ENCODE measurements at regions not wholly inside any gene's neighbourhood (a gene's known extent, or its start where the extent isn't known, plus 50 kb on each side); places are given as distances from the start of the nearest gene placed in this dataset.

GRCh38 chr2:5394223-5394622, 298.0 kb upstream of the SOX11 start:
- no peak overlapping the region for H3K4me3 Mint-ChIP-seq
- DNase-seq (no peak), ATAC-seq (no peak)
- no peak overlapping the region for H3K27ac Mint-ChIP-seq
- H3K27me3 Mint-ChIP-seq = no peaks in the 10 kb centered on the region
- no peaks in the 10 kb centered on the region for H3K4me1 Mint-ChIP-seq
- H3K9me3 ChIP-seq (ENCODE audit: control insufficient read depth, low read length, poor library complexity, severe bottlenecking) = no peaks in the 10 kb centered on the region
- H3K36me3 Mint-ChIP-seq (ENCODE audit: low read depth) = no peaks in the 10 kb centered on the region

- Mint-ChIP-seq H3K4me3 (no peak overlapping the region), H3K27me3 (no peaks in the 10 kb centered on the region), H3K4me1 (no peaks in the 10 kb centered on the region), H3K36me3 (ENCODE audit: low read depth) (no peaks in the 10 kb centered on the region), H3K27ac (no peak overlapping the region)
- ATAC-seq (no peak), DNase-seq (no peak)
- H3K9me3 ChIP-seq (ENCODE audit: control insufficient read depth, low read length, poor library complexity, severe bottlenecking) = no peaks in the 10 kb centered on the region
These were observed 291.0 kb upstream of the SOX11 start for GRCh38 chr2:5401115-5401657.

GRCh38 chr2:5403392-5403791, 288.8 kb upstream of the SOX11 start:
- no peaks in the 10 kb centered on the region for H3K27me3 Mint-ChIP-seq
- no peak overlapping the region for H3K27ac Mint-ChIP-seq
- no peaks in the 10 kb centered on the region for H3K36me3 Mint-ChIP-seq (ENCODE audit: low read depth)
- no peak overlapping the region for H3K4me3 Mint-ChIP-seq
- H3K4me1 Mint-ChIP-seq = no peaks in the 10 kb centered on the region
- DNase-seq (no peak), ATAC-seq (no peak)
- no peaks in the 10 kb centered on the region for H3K9me3 ChIP-seq (ENCODE audit: control insufficient read depth, low read length, poor library complexity, severe bottlenecking)

GRCh38 chr2:5409898-5410381, 282.2 kb upstream of the SOX11 start:
- ATAC-seq (no peak), DNase-seq (no peak)
- Mint-ChIP-seq H3K4me1 (no peaks in the 10 kb centered on the region), H3K4me3 (no peak overlapping the region), H3K36me3 (ENCODE audit: low read depth) (no peaks in the 10 kb centered on the region), H3K27ac (no peak overlapping the region), H3K27me3 (no peaks in the 10 kb centered on the region)
- H3K9me3 ChIP-seq (ENCODE audit: control insufficient read depth, low read length, poor library complexity, severe bottlenecking) = no peaks in the 10 kb centered on the region

GRCh38 chr2:5410991-5411700, 281.0 kb upstream of the SOX11 start:
- ATAC-seq (no peak), DNase-seq (no peak)
- no peak overlapping the region for H3K27ac Mint-ChIP-seq
- no peaks in the 10 kb centered on the region for H3K9me3 ChIP-seq (ENCODE audit: control insufficient read depth, low read length, poor library complexity, severe bottlenecking)
- no peaks in the 10 kb centered on the region for H3K4me1 Mint-ChIP-seq
- no peaks in the 10 kb centered on the region for H3K27me3 Mint-ChIP-seq
- no peak overlapping the region for H3K4me3 Mint-ChIP-seq
- no peaks in the 10 kb centered on the region for H3K36me3 Mint-ChIP-seq (ENCODE audit: low read depth)

GRCh38 chr2:5412001-5412400, 280.2 kb upstream of the SOX11 start:
- H3K36me3 Mint-ChIP-seq (ENCODE audit: low read depth) = no peaks in the 10 kb centered on the region
- H3K4me3 Mint-ChIP-seq = no peak overlapping the region
- H3K9me3 ChIP-seq (ENCODE audit: control insufficient read depth, low read length, poor library complexity, severe bottlenecking) = no peaks in the 10 kb centered on the region
- no peaks in the 10 kb centered on the region for H3K4me1 Mint-ChIP-seq
- ATAC-seq (no peak), DNase-seq (no peak)
- H3K27ac Mint-ChIP-seq = no peak overlapping the region
- no peaks in the 10 kb centered on the region for H3K27me3 Mint-ChIP-seq

GRCh38 chr2:5433855-5434254, 258.3 kb upstream of the SOX11 start:
- no peak for ATAC-seq
- H3K4me3 Mint-ChIP-seq = no peak overlapping the region
- H3K9me3 ChIP-seq (ENCODE audit: control insufficient read depth, low read length, poor library complexity, severe bottlenecking) = no peaks in the 10 kb centered on the region
- H3K27me3 Mint-ChIP-seq = no peaks in the 10 kb centered on the region
- H3K27ac Mint-ChIP-seq = no peak overlapping the region
- no peak for DNase-seq
- H3K4me1 Mint-ChIP-seq = no peaks in the 10 kb centered on the region
- H3K36me3 Mint-ChIP-seq (ENCODE audit: low read depth) = no peaks in the 10 kb centered on the region

GRCh38 chr2:5437375-5437774, 254.8 kb upstream of the SOX11 start:
- no peak overlapping the region for H3K4me3 Mint-ChIP-seq
- no peaks in the 10 kb centered on the region for H3K9me3 ChIP-seq (ENCODE audit: control insufficient read depth, low read length, poor library complexity, severe bottlenecking)

GRCh38 chr2:5440174-5440573, 252.0 kb upstream of the SOX11 start:
- no peaks in the 10 kb centered on the region for H3K27me3 Mint-ChIP-seq
- ATAC-seq = no peak
- no peaks in the 10 kb centered on the region for H3K36me3 Mint-ChIP-seq (ENCODE audit: low read depth)
- no peaks in the 10 kb centered on the region for H3K4me1 Mint-ChIP-seq
- H3K4me3 Mint-ChIP-seq = no peak overlapping the region
- no peaks in the 10 kb centered on the region for H3K9me3 ChIP-seq (ENCODE audit: control insufficient read depth, low read length, poor library complexity, severe bottlenecking)
- no peak for DNase-seq
- H3K27ac Mint-ChIP-seq = no peak overlapping the region

More at GRCh38 chr2:5437375-5437774, 254.8 kb upstream of the SOX11 start:
- no peaks in the 10 kb centered on the region for H3K27me3 Mint-ChIP-seq
- no peaks in the 10 kb centered on the region for H3K36me3 Mint-ChIP-seq (ENCODE audit: low read depth)
- DNase-seq = no peak
- no peak for ATAC-seq
- no peaks in the 10 kb centered on the region for H3K4me1 Mint-ChIP-seq
- no peak overlapping the region for H3K27ac Mint-ChIP-seq

GRCh38 chr2:5442736-5443135, 249.4 kb upstream of the SOX11 start:
- H3K4me3 Mint-ChIP-seq = no peak overlapping the region
- no peaks in the 10 kb centered on the region for H3K27me3 Mint-ChIP-seq
- no peaks in the 10 kb centered on the region for H3K4me1 Mint-ChIP-seq
- no peaks in the 10 kb centered on the region for H3K9me3 ChIP-seq (ENCODE audit: control insufficient read depth, low read length, poor library complexity, severe bottlenecking)
- ATAC-seq = no peak
- no peak overlapping the region for H3K27ac Mint-ChIP-seq
- H3K36me3 Mint-ChIP-seq (ENCODE audit: low read depth) = no peaks in the 10 kb centered on the region
- no peak for DNase-seq

GRCh38 chr2:5444168-5444567, 248.0 kb upstream of the SOX11 start:
- no peak overlapping the region for H3K27ac Mint-ChIP-seq
- no peaks in the 10 kb centered on the region for H3K4me1 Mint-ChIP-seq
- H3K9me3 ChIP-seq (ENCODE audit: control insufficient read depth, low read length, poor library complexity, severe bottlenecking) = no peaks in the 10 kb centered on the region
- H3K36me3 Mint-ChIP-seq (ENCODE audit: low read depth) = no peaks in the 10 kb centered on the region
- H3K4me3 Mint-ChIP-seq = no peak overlapping the region
- H3K27me3 Mint-ChIP-seq = no peaks in the 10 kb centered on the region
- ATAC-seq (no peak), DNase-seq (no peak)

GRCh38 chr2:5444854-5445253, 247.3 kb upstream of the SOX11 start:
- no peak overlapping the region for H3K4me3 Mint-ChIP-seq
- no peaks in the 10 kb centered on the region for H3K4me1 Mint-ChIP-seq
- no peak for ATAC-seq
- DNase-seq = no peak
- no peak overlapping the region for H3K27ac Mint-ChIP-seq
- H3K27me3 Mint-ChIP-seq = no peaks in the 10 kb centered on the region
- H3K36me3 Mint-ChIP-seq (ENCODE audit: low read depth) = no peaks in the 10 kb centered on the region
- H3K9me3 ChIP-seq (ENCODE audit: control insufficient read depth, low read length, poor library complexity, severe bottlenecking) = no peaks in the 10 kb centered on the region

- H3K36me3 Mint-ChIP-seq (ENCODE audit: low read depth) = no peaks in the 10 kb centered on the region
- no peaks in the 10 kb centered on the region for H3K9me3 ChIP-seq (ENCODE audit: control insufficient read depth, low read length, poor library complexity, severe bottlenecking)
- no peaks in the 10 kb centered on the region for H3K4me1 Mint-ChIP-seq
- H3K27ac Mint-ChIP-seq = no peak overlapping the region
- no peaks in the 10 kb centered on the region for H3K27me3 Mint-ChIP-seq
- no peak for ATAC-seq
- DNase-seq = no peak
- no peak overlapping the region for H3K4me3 Mint-ChIP-seq
These were observed 242.3 kb upstream of the SOX11 start for GRCh38 chr2:5449867-5450266.

All from T-helper 17 cell (primary cell).